H1 (cell line): ENCODE measurements at regions not wholly inside any gene's neighbourhood (a gene's known extent, or its start where the extent isn't known, plus 50 kb on each side); places are given as distances from the start of the nearest gene placed in this dataset.
"Not testable (repeated sequence)": the region's sequence is repeated elsewhere in the genome, so short reads cannot be mapped to it uniquely, and the experiment has no call there.

Experiments
- CTCF ChIA-PET: fragments of 300-600 bp; sonication (Branson Sonifier 250); formaldehyde crosslinking; loops from one replicate; lab custom pipeline; 2021; ENCODE audit not compliant: partially characterized antibody; lab: Charles Lee
- POLR2A ChIA-PET: fragments of 300-600 bp; sonication (Branson Sonifier 250); formaldehyde crosslinking; loops from one replicate; lab custom pipeline; 2021; ENCODE audit warnings: inconsistent platforms; ENCODE audit not compliant: partially characterized antibody; lab: Charles Lee
- DNase-seq, 2 experiments: peaks; one replicate each; pipeline versions ENCODE4 v3.0.0 to v3.0.0-alpha.2; 2010 to 2022; ENCODE audit warnings: low spot score in 2 of 2, low read depth in 1 of 2, mixed read lengths in 1 of 2
- FAIRE-seq: peaks from 2 replicates; lab custom pipeline; 2011; peaks lifted over from hg19 to GRCh38; lab: Jason Lieb, UNC
- H2AFZ ChIP-seq: 2 replicates; pipeline ENCODE4 v1.8.1; 2012; ENCODE audit warnings: low read length, inconsistent platforms
- H2AK5ac ChIP-seq: 2 replicates; pipeline ENCODE4 v1.6.1; 2013; ENCODE audit warnings: low read depth, low read length
- H2BK120ac ChIP-seq: replicated peaks from 2 replicates; pipeline ENCODE3; 2013; ENCODE audit warnings: low read depth, low read length, inconsistent platforms
- H2BK12ac ChIP-seq: 2 replicates; pipeline ENCODE4 v1.6.1; 2013; ENCODE audit warnings: low read depth, low read length
- H2BK15ac ChIP-seq: 2 replicates; pipeline ENCODE4 v1.6.1; 2013; ENCODE audit warnings: low read length
- H2BK20ac ChIP-seq: 2 replicates; pipeline ENCODE4 v1.6.1; 2013; ENCODE audit warnings: low read length
- H2BK5ac ChIP-seq: 2 replicates; pipeline ENCODE4 v1.6.1; 2013; ENCODE audit warnings: low read depth, low read length
- H3K14ac ChIP-seq: 2 replicates; pipeline ENCODE4 v1.6.1; 2013; ENCODE audit warnings: inconsistent platforms; ENCODE audit not compliant: insufficient read length
- H3K18ac ChIP-seq: 2 replicates; pipeline ENCODE4 v1.6.1; 2013; ENCODE audit warnings: low read length; ENCODE audit errors: extremely low read depth
- H3K23ac ChIP-seq: 2 replicates; pipeline ENCODE4 v1.6.1; 2013; ENCODE audit warnings: inconsistent platforms; ENCODE audit not compliant: insufficient read length
- H3K23me2 ChIP-seq: 2 replicates; pipeline ENCODE4 v1.6.1; 2013; ENCODE audit warnings: low read depth, low read length
- H3K27ac ChIP-seq: 2 replicates; pipeline ENCODE4 v1.6.1; 2011; ENCODE audit warnings: low read depth, low read length, inconsistent platforms
- H3K27me3 ChIP-seq, 4 experiments: replicated peaks in 1 of 4; 1 replicate in 1 of 4; 2 replicates in 3 of 4; pipeline versions ENCODE4 v1.6.1 to v1.8.1; 2011 to 2013; ENCODE audit warnings: low read length in 3 of 4, mild to moderate bottlenecking in 3 of 4, inconsistent platforms in 2 of 4, mixed read lengths in 2 of 4, moderate library complexity in 1 of 4; ENCODE audit not compliant: control insufficient read depth in 3 of 4, insufficient read depth in 3 of 4; ENCODE audit errors: extremely low read depth in 1 of 4
- H3K36me3 ChIP-seq, 4 experiments: 2 replicates each; pipeline versions ENCODE4 v1.6.1 to v1.8.1; 2011 to 2013; ENCODE audit warnings: mild to moderate bottlenecking in 4 of 4, low read length in 3 of 4, moderate library complexity in 2 of 4, control low read depth in 1 of 4, inconsistent platforms in 1 of 4; ENCODE audit not compliant: insufficient read depth in 4 of 4, control insufficient read depth in 2 of 4
- H3K4ac ChIP-seq: replicated peaks from 2 replicates; pipeline ENCODE3; 2013; ENCODE audit warnings: low read length, low read depth, mixed read lengths, inconsistent platforms; ENCODE audit not compliant: insufficient read length
- H3K4me1 ChIP-seq, 4 experiments: replicated peaks in 1 of 4; 1 replicate in 1 of 4; 2 replicates in 3 of 4; pipeline versions ENCODE4 v1.6.1 to v1.8.1; 2011 to 2013; ENCODE audit warnings: low read length in 3 of 4, inconsistent platforms in 2 of 4, mixed read lengths in 1 of 4; ENCODE audit not compliant: insufficient read depth in 4 of 4, control insufficient read depth in 3 of 4
- H3K4me2 ChIP-seq, 2 experiments: 2 replicates each; pipeline versions ENCODE4 v1.6.1 to v1.8.1; 2011 to 2013; ENCODE audit warnings: low read depth in 2 of 2, low read length in 2 of 2, control low read depth in 1 of 2, inconsistent platforms in 1 of 2, mild to moderate bottlenecking in 1 of 2; ENCODE audit not compliant: insufficient read depth in 1 of 2
- H3K4me3 ChIP-seq, 4 experiments: fragments of 200-600, 300-600 bp in 1 of 4; sonication (generic), shearing (Covaris generic), sonication (Bioruptor Twin) in 1 of 4; 2 replicates each; pipeline versions ENCODE4 v1.5.1 to v1.8.1; 2011 to 2016; ENCODE audit warnings: low read length in 4 of 4, low read depth in 3 of 4, control low read depth in 2 of 4, inconsistent platforms in 2 of 4, mild to moderate bottlenecking in 2 of 4, mixed read lengths in 1 of 4, moderate library complexity in 1 of 4; ENCODE audit not compliant: insufficient read depth in 2 of 4; ENCODE audit errors: extremely low read depth in 1 of 4
- H3K56ac ChIP-seq: replicated peaks from 2 replicates; pipeline ENCODE3; 2013; ENCODE audit warnings: low read depth, mild to moderate bottlenecking, mixed read lengths, low read length, inconsistent platforms; ENCODE audit not compliant: insufficient read length
- H3K79me1 ChIP-seq: 2 replicates; pipeline ENCODE4 v1.6.1; 2013; ENCODE audit warnings: low read depth, low read length, control low read depth
- H3K79me2 ChIP-seq, 2 experiments: 2 replicates each; pipeline versions ENCODE4 v1.6.1 to v1.8.1; 2012 to 2013; ENCODE audit warnings: low read length in 2 of 2, mild to moderate bottlenecking in 2 of 2, inconsistent platforms in 1 of 2; ENCODE audit not compliant: insufficient read depth in 2 of 2, control insufficient read depth in 1 of 2
- H3K9ac ChIP-seq, 4 experiments: replicated peaks in 1 of 4; 1 replicate in 1 of 4; 2 replicates in 3 of 4; pipeline versions ENCODE4 v1.6.1 to v1.8.1; 2011 to 2013; ENCODE audit warnings: low read depth in 3 of 4, low read length in 3 of 4, control low read depth in 2 of 4, mild to moderate bottlenecking in 2 of 4, moderate library complexity in 2 of 4, inconsistent platforms in 1 of 4; ENCODE audit errors: extremely low read depth in 1 of 4
- H3K9me3 ChIP-seq, 2 experiments: 2 replicates each; pipeline versions ENCODE4 v1.6.1 to v1.8.1; 2012 to 2013; ENCODE audit warnings: mild to moderate bottlenecking in 2 of 2, moderate library complexity in 2 of 2, control low read depth in 1 of 2, inconsistent platforms in 1 of 2, low read depth in 1 of 2, low read length in 1 of 2, mixed read lengths in 1 of 2; ENCODE audit not compliant: insufficient read depth in 2 of 2
- H4K20me1 ChIP-seq, 2 experiments: replicated peaks in 1 of 2; 2 replicates each; pipeline versions ENCODE3 to v1.8.1; 2011 to 2013; ENCODE audit warnings: inconsistent platforms in 2 of 2, low read length in 2 of 2, mild to moderate bottlenecking in 1 of 2; ENCODE audit not compliant: insufficient read depth in 2 of 2, control insufficient read depth in 1 of 2
- H4K5ac ChIP-seq: 2 replicates; pipeline ENCODE4 v1.6.1; 2013; ENCODE audit warnings: low read length, low read depth, mixed read lengths, inconsistent platforms; ENCODE audit not compliant: insufficient read length
- H4K8ac ChIP-seq: 2 replicates; pipeline ENCODE4 v1.8.0; 2013; ENCODE audit warnings: mild to moderate bottlenecking, moderate library complexity, low read length, inconsistent platforms; ENCODE audit not compliant: insufficient read depth; ENCODE audit errors: extremely low read depth
- H4K91ac ChIP-seq: replicated peaks from 2 replicates; pipeline ENCODE3; 2013; ENCODE audit warnings: low read length, mixed read lengths, inconsistent platforms; ENCODE audit not compliant: insufficient read length
- TAF1 ChIP-seq: IDR thresholded peaks from 2 replicates; pipeline ENCODE4 v1.6.1; 2011; ENCODE audit warnings: mild to moderate bottlenecking, low read depth, low read length
- WGBS, 2 experiments: shearing (Covaris generic) in 1 of 2; methylation state at CpG; one replicate each; pipeline versions ENCODE4 v1.1.6 to v1.1.7; 2013 to 2015; ENCODE audit warnings: low lambda C conversion rate in 2 of 2, mixed read lengths in 2 of 2, inconsistent platforms in 1 of 2, low coverage in 1 of 2, missing lambda C conversion rate in 1 of 2; ENCODE audit not compliant: insufficient replicate concordance in 2 of 2, insufficient coverage in 1 of 2, insufficient read length in 1 of 2; ENCODE audit errors: extremely low coverage in 1 of 2, missing lambda C conversion rate in 1 of 2; 5-methylcytosine and 5-hydroxymethylcytosine counted together
- TF ChIP-seq, protein P1 (sequence below): IDR thresholded peaks from 2 replicates; pipeline ENCODE4 v1.6.1; 2011; ENCODE audit warnings: low read length, improper control_type of control experiment
- TF ChIP-seq, protein P2 (sequence below), 3 experiments: IDR thresholded peaks; 1 replicate in 2 of 3; 2 replicates in 1 of 3; pipeline versions ENCODE4 v1.5.1 to v1.6.1; 2011; ENCODE audit warnings: low read length in 3 of 3, mild to moderate bottlenecking in 3 of 3, inconsistent platforms in 2 of 3, low read depth in 1 of 3, moderate library complexity in 1 of 3; ENCODE audit not compliant: insufficient read depth in 1 of 3; ENCODE audit errors: control extremely low read depth in 1 of 3

DNA sequence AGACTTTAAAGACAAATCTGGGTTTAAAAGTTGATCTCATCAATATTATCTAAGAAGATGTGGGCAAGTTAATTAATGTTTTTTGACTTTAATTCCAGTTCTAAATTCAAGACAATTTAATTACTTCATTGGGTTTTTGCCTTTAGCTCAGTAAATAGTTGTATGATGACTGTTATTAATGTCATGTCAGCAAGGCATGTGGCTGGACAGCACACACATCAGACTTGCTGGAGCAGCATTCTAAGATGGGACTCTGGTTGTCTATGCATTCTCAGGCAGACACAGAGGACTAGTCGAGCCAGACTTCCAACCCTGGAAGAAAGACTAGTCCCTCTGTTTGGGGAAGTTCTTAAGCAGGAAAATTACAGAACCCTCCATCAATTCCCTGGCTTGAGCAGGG lies 180.7 kb upstream of the GK2 start (continued):
- TF ChIP-seq, protein P1, sequence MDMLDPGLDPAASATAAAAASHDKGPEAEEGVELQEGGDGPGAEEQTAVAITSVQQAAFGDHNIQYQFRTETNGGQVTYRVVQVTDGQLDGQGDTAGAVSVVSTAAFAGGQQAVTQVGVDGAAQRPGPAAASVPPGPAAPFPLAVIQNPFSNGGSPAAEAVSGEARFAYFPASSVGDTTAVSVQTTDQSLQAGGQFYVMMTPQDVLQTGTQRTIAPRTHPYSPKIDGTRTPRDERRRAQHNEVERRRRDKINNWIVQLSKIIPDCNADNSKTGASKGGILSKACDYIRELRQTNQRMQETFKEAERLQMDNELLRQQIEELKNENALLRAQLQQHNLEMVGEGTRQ: no peak
- TF ChIP-seq, protein P2, sequence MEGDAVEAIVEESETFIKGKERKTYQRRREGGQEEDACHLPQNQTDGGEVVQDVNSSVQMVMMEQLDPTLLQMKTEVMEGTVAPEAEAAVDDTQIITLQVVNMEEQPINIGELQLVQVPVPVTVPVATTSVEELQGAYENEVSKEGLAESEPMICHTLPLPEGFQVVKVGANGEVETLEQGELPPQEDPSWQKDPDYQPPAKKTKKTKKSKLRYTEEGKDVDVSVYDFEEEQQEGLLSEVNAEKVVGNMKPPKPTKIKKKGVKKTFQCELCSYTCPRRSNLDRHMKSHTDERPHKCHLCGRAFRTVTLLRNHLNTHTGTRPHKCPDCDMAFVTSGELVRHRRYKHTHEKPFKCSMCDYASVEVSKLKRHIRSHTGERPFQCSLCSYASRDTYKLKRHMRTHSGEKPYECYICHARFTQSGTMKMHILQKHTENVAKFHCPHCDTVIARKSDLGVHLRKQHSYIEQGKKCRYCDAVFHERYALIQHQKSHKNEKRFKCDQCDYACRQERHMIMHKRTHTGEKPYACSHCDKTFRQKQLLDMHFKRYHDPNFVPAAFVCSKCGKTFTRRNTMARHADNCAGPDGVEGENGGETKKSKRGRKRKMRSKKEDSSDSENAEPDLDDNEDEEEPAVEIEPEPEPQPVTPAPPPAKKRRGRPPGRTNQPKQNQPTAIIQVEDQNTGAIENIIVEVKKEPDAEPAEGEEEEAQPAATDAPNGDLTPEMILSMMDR (IDR thresholded peaks at IDR 0.05; ENCODE audit: control extremely low read depth in 1 of 3, insufficient read depth in 1 of 3, low read depth in 1 of 3, low read length in 3 of 3): no peak
- TF ChIP-seq TAF1: no peak
- TF ChIP-seq, all 59 proteins: peak for 0

DNA sequence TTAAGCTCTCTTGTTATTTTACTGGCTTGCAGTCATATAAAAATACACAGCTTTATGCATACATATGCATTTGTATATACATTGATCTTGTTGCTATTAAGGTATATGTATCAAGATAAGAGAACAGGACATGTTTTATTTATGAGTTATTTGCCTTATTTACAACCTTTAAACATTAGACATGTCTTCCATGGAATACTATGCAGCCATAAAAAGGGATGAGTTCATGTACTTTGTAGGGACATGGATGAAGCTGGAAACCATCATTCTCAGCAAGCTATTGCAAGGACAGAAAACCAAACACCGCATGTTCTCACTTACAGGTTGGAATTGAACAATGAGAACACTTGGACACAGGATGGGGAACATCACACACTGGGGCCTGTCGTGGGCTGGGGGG lies 179.2 kb upstream of the GK2 start:
- H4K5ac ChIP-seq, H2BK20ac ChIP-seq, H3K4me2 ChIP-seq, H4K91ac ChIP-seq, H3K9me3 ChIP-seq, H2AFZ ChIP-seq, POLR2A ChIA-PET, H2AK5ac ChIP-seq, H4K20me1 ChIP-seq, H3K23me2 ChIP-seq, FAIRE-seq, H3K36me3 ChIP-seq, H3K27ac ChIP-seq, H3K79me2 ChIP-seq, H2BK12ac ChIP-seq, H3K4me1 ChIP-seq, DNase-seq, H3K4me3 ChIP-seq, H4K8ac ChIP-seq, H3K9ac ChIP-seq, H2BK15ac ChIP-seq, H3K4ac ChIP-seq, H3K14ac ChIP-seq, CTCF ChIA-PET, H3K23ac ChIP-seq, H3K18ac ChIP-seq, H3K79me1 ChIP-seq, H3K56ac ChIP-seq, H2BK5ac ChIP-seq, H3K27me3 ChIP-seq, H2BK120ac ChIP-seq: not testable (repeated sequence)
- WGBS, 2 experiments: 100% methylated on average over 1 of the region's 2 CpGs; no CpG with 5 or more reads in 1 of the 2 experiments
